Upper lobe of left lung (tissue), 6 donors: ENCODE measurements at regions not wholly inside any gene's neighbourhood (a gene's known extent, or its start where the extent isn't known, plus 50 kb on each side); places are given as distances from the start of the nearest gene placed in this dataset.

ENCODE experiments used
- ATAC-seq, 2 donors: fragments of 200-7000 bp; cut with Tn5 transposase; one replicate each; pipeline ENCODE4 v1.9.1; 2022; ENCODE audit warnings: mild to moderate bottlenecking in 2 of 2, moderate library complexity in 2 of 2; ENCODE audit not compliant: low FRiP score in 2 of 2
- DNase-seq, 2 donors: peaks; one replicate each; pipeline ENCODE4 v3.0.0-alpha.2; 2019 to 2020
- H3K27ac ChIP-seq, 4 donors: fragments of 200-600 bp; sonication (generic); one replicate each; pipeline ENCODE4 v1.5.1; 2016 to 2019
- H3K27me3 ChIP-seq, 4 donors: fragments of 200-600 bp; sonication (generic); one replicate each; pipeline ENCODE4 v1.5.1; 2017 to 2019
- H3K36me3 ChIP-seq, 4 donors: fragments of 200-600 bp; sonication (generic); one replicate each; pipeline ENCODE4 v1.5.1; 2016 to 2019
- H3K4me1 ChIP-seq, 4 donors: fragments of 200-600 bp; sonication (generic); one replicate each; pipeline ENCODE4 v1.5.1; 2018 to 2019
- H3K4me3 ChIP-seq, 4 donors: fragments of 200-600 bp; sonication (generic); one replicate each; pipeline ENCODE4 v1.5.1; 2017 to 2019; ENCODE audit warnings: mild to moderate bottlenecking in 2 of 4, moderate library complexity in 1 of 4
- H3K9me3 ChIP-seq, 4 donors: fragments of 200-600 bp; sonication (generic); one replicate each; pipeline ENCODE4 v1.5.1; 2018 to 2019
- EP300 ChIP-seq, 4 donors: sonication (generic); formaldehyde crosslinking; IDR thresholded peaks; one replicate each; pipeline ENCODE4 v1.5.1; 2017; ENCODE audit warnings: antibody characterized with exemption in 4 of 4, control low read depth in 2 of 4
- POLR2A ChIP-seq, 4 donors: fragments of 450-650 bp; IDR thresholded peaks; one replicate each; pipeline ENCODE4 v1.5.1; 2016 to 2017; ENCODE audit warnings: antibody characterized with exemption in 4 of 4, mild to moderate bottlenecking in 2 of 4
- POLR2AphosphoS5 ChIP-seq, 2 donors: sonication (generic); formaldehyde crosslinking; IDR thresholded peaks; one replicate each; pipeline ENCODE4 v1.5.1; 2017; ENCODE audit warnings: antibody characterized with exemption in 2 of 2
- WGBS, 2 donors: methylation state at CpG; one replicate each; pipeline ENCODE4 v1.1.5; 2017 to 2018; 5-methylcytosine and 5-hydroxymethylcytosine counted together
- TF ChIP-seq, protein P1 (sequence below), 6 experiments: fragments of 450-650 bp in 4 of 6; fragments of 200-600 bp in 2 of 6; sonication (generic) in 2 of 6; IDR thresholded peaks; one replicate each; pipeline ENCODE4 v1.5.1; 2016 to 2019; ENCODE audit warnings: antibody characterized with exemption in 6 of 6
- donor health status: DM: no; HTN: no; CAD: no; lungs with moderate emphysema.
- donor health status: DM: no; HTN: yes; CAD: no; lungs with severe emphysema.

DNA sequence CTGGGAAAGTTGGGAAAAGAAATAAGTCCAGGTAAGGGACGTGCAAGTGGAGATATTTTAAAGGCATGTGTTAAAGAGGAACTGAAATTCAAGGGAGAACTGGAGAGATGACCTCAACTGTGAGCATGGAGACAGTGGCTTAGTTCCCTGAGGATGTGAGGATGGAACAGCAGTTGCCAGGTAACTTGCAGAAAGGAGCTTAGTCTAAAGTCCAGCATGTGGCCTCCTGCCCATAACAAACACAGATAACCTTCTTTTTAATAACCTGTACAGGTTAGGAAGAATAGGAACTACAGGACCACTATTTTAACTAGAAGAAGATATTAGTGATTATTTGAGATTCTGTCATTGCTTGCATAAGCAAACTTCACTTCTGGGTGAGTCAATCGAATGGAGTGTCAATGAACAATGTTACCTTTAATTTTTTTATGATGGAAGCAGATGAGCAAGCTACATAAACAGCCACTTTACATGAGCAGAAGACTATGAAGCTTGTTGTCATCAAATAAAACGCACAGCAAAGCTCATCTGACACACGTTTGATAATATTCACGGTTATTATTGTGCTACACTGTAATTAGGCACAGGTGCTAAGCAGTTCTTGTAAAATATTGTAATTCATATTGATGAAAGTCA is 291.7 kb upstream of the DDHD1 start:
- H3K27me3 ChIP-seq, result no peaks in the 10 kb centered on the region
- H3K27ac ChIP-seq, result no peak overlapping the region
- no peak for ATAC-seq
- TF ChIP-seq, protein P1, sequence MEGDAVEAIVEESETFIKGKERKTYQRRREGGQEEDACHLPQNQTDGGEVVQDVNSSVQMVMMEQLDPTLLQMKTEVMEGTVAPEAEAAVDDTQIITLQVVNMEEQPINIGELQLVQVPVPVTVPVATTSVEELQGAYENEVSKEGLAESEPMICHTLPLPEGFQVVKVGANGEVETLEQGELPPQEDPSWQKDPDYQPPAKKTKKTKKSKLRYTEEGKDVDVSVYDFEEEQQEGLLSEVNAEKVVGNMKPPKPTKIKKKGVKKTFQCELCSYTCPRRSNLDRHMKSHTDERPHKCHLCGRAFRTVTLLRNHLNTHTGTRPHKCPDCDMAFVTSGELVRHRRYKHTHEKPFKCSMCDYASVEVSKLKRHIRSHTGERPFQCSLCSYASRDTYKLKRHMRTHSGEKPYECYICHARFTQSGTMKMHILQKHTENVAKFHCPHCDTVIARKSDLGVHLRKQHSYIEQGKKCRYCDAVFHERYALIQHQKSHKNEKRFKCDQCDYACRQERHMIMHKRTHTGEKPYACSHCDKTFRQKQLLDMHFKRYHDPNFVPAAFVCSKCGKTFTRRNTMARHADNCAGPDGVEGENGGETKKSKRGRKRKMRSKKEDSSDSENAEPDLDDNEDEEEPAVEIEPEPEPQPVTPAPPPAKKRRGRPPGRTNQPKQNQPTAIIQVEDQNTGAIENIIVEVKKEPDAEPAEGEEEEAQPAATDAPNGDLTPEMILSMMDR (IDR thresholded peaks at IDR 0.05), result no peak
- TF ChIP-seq POLR2A (IDR thresholded peaks at IDR 0.05) (no peak), POLR2AphosphoS5 (IDR thresholded peaks at IDR 0.05) (no peak)
- no peak for DNase-seq
- WGBS, 2 donors, result 89 to 96% methylated on average over 5 of the region's 5 CpGs
- H3K4me1 ChIP-seq, result peaks cover 0 to 9% (median 0%) of the 10 kb centered on the region in 4 donors
- H3K36me3 ChIP-seq, result no peaks in the 10 kb centered on the region
- no peak overlapping the region for H3K4me3 ChIP-seq
- H3K9me3 ChIP-seq, result no peaks in the 10 kb centered on the region

DNA sequence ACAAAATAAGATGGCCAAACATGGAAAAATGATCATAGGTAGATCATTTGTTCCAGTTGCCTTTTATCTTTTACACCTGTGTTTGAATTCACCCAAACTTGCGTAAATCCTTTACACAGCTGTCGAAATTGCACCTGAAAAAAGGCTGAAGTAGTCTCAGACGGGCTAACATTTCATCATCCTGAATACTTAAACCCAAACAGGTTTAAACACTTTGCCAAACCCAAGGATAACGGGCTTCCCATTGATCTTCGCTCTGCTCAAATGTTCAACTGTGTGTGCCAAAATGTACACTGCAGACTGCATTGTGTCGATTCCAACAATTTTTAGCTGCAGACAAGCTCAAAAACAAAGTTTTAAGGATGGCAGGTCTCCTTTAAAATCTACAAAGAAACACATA is 288.7 kb upstream of the DDHD1 start:
- TF ChIP-seq EP300 (IDR thresholded peaks at IDR 0.05) (peak in 1 of 4 donors; percentile 27), POLR2A (IDR thresholded peaks at IDR 0.05) (no peak), POLR2AphosphoS5 (IDR thresholded peaks at IDR 0.05) (no peak)
- TF ChIP-seq, protein P1 (IDR thresholded peaks at IDR 0.05), result no peak
- Histone ChIP-seq H3K4me1 (peaks cover 0 to 4% (median 0%) of the 10 kb centered on the region in 4 donors), H3K27me3 (no peaks in the 10 kb centered on the region), H3K9me3 (no peaks in the 10 kb centered on the region), H3K27ac (no peak overlapping the region), H3K4me3 (no peak overlapping the region), H3K36me3 (no peaks in the 10 kb centered on the region)
- DNase-seq (peak in 1 of 2 donors; percentile 23), ATAC-seq (no peak)
- WGBS, 2 donors, result 66 to 75% methylated on average over 6 of the region's 6 CpGs

DNA sequence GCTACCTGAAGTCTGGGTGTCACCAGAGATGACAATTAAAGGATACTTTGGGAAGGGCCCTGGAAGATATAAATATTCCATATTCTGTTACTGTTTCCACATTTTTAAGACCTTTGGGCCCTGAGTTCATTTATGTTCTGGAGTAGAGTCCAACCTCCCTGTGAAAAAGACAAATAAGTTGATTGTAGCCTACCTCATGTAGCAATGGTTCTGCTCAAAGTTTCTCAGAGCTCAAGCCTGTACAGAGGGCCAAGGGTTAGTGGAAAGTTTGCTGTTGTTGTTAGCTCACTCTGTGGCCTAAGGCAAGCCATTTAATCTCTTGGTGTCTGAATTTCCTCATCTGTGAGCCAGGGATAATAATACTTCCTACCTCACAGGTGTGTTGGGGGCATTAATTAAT is 284.7 kb upstream of the DDHD1 start:
- no peaks in the 10 kb centered on the region for H3K4me1 ChIP-seq
- no peaks in the 10 kb centered on the region for H3K9me3 ChIP-seq
- no peaks in the 10 kb centered on the region for H3K27me3 ChIP-seq
- H3K4me3 ChIP-seq, result no peak overlapping the region
- no peak for TF ChIP-seq POLR2AphosphoS5 (IDR thresholded peaks at IDR 0.05)
- TF ChIP-seq, protein P1 (IDR thresholded peaks at IDR 0.05), result no peak
- TF ChIP-seq EP300 (IDR thresholded peaks at IDR 0.05), result no peak
- TF ChIP-seq POLR2A (IDR thresholded peaks at IDR 0.05), result no peak
- no peak overlapping the region for H3K27ac ChIP-seq
- no peaks in the 10 kb centered on the region for H3K36me3 ChIP-seq
- no peak for ATAC-seq
- no peak for DNase-seq

DNA sequence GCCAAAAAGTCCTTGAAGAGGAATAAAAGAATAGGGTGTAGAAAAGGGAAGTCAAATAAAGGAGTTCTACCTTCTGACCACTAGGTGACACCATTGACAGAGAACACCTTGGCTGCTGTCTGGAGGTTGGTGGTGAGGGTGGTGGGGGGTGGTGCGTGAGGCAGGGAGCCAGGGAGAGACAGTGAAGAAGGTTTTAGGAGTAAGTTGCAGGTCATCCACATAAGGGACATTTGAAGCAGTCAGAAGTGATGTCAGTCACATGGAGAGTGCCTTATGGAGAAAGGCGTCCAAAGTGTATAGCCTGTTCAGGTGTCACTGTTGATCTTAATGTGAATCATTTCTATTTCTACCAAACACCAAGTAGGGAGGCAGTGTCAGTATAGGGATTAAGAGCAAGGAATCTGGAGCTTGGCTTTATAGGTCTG is 279.3 kb upstream of the DDHD1 start:
- WGBS, 2 donors, result 52 to 56% methylated on average over 2 of the region's 2 CpGs
- H3K36me3 ChIP-seq, result no peaks in the 10 kb centered on the region
- TF ChIP-seq EP300 (IDR thresholded peaks at IDR 0.05), result no peak
- no peak for TF ChIP-seq POLR2AphosphoS5 (IDR thresholded peaks at IDR 0.05)
- no peak for TF ChIP-seq POLR2A (IDR thresholded peaks at IDR 0.05)
- TF ChIP-seq, protein P1 (IDR thresholded peaks at IDR 0.05), result peak in 5 of 6 experiments; percentile 13 to 66 (median 48)
- H3K4me3 ChIP-seq, result no peak overlapping the region
- no peak overlapping the region for H3K27ac ChIP-seq
- no peak for DNase-seq
- ATAC-seq, result peak; percentile 56 to 75
- no peaks in the 10 kb centered on the region for H3K9me3 ChIP-seq
- no peaks in the 10 kb centered on the region for H3K4me1 ChIP-seq
- no peaks in the 10 kb centered on the region for H3K27me3 ChIP-seq

DNA sequence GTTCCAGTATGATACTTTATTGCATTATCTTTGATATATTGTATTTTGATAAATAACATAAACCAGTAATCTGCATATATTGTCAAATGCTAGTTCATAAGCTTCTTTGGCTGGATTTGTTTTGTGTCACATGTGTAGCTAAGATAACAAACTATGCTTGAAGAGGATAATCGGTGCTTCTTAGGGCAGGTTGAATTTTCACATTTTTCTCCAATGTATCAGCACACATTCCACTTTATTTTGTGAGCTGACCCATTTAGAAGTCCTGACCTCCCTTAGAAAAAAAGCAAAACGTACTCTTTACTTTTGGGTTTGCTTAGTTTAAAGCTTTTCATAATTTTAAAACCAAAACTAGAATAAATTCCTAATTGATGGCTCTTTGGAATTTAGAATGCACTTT is 277.7 kb upstream of the DDHD1 start:
- H3K36me3 ChIP-seq, result no peaks in the 10 kb centered on the region
- DNase-seq (no peak), ATAC-seq (no peak)
- no peaks in the 10 kb centered on the region for H3K4me1 ChIP-seq
- no peaks in the 10 kb centered on the region for H3K9me3 ChIP-seq
- no peak for TF ChIP-seq POLR2A (IDR thresholded peaks at IDR 0.05)
- H3K27me3 ChIP-seq, result no peaks in the 10 kb centered on the region
- H3K27ac ChIP-seq, result no peak overlapping the region
- H3K4me3 ChIP-seq, result no peak overlapping the region
- WGBS, 2 donors, result 55 to 74% methylated on average over 2 of the region's 2 CpGs
